Endometrium (tissue), 2 donors: ENCODE measurements at regions not wholly inside any gene's neighbourhood (a gene's known extent, or its start where the extent isn't known, plus 50 kb on each side); places are given as distances from the start of the nearest gene placed in this dataset.
"Not testable (repeated sequence)": the region's sequence is repeated elsewhere in the genome, so short reads cannot be mapped to it uniquely, and the experiment has no call there.

Experiments
- FAIRE-seq: peaks from 2 replicates; lab custom pipeline; 2012; peaks lifted over from hg19 to GRCh38; lab: Jason Lieb, UNC
- donor health status: control.
- donor health status: control.

DNA sequence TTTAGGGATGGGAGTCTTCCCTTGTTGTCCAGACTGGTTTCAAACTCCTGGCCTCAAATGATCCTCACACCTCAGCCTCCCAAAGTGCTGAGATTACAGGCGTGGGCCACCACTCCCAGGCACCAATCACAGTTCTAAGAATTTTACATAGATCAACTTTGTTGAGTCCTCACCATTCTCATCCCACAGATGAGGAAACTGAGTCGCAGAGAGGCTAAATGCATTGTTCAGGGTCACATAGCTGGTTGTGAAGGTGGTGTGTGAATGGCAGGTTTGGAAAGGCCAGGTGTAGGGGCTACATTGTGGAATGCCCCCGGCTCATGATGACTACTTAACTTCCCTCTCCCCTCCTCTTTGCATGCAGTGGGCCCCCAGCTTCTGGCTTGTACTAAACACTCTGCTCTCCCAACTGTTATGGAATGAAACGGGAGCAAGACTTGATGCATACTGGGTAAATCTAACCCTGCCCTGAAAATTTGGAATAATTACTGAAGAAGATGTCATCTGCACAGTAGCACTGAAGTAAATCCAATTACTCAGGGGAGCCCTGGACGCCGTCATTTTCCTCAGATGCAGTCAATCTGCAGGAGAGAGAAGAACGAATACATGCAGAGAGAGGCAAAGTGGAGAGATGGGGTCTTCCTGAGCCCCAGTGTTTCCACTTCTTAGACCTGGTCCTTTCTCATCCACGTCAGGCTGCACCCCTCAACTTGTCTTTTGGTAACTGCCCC is 102.3 kb upstream of the ZNF217 start:
- FAIRE-seq, result no peak

DNA sequence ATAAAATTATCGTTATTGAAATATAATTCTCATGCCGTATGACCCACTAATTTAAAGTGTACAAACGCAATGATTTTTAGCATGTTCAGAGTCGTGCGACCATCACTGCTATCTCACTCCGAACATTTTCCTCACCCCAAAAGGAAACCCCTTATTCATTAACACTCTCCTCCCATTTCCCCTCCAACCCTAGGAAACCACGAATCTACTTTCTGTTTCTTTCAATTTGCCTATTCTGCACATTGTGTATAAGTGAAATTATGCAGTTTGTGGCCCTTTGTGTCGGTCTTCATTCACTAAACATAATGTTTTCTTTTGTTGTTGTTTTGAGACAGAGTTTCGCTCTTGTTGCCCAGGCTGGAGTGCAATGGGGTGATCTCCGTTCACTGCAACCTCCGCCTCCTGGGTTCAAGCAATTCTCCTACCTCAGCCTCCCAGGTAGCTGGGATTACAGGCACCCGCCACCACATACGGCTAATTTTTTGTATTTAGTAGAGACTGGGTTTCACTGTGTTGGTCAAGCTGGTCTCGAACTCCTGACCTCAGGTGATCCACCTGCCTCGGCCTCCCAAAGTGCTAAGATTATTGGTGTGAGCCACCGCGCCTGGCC is 99.7 kb upstream of the ZNF217 start:
- no peak for FAIRE-seq

DNA sequence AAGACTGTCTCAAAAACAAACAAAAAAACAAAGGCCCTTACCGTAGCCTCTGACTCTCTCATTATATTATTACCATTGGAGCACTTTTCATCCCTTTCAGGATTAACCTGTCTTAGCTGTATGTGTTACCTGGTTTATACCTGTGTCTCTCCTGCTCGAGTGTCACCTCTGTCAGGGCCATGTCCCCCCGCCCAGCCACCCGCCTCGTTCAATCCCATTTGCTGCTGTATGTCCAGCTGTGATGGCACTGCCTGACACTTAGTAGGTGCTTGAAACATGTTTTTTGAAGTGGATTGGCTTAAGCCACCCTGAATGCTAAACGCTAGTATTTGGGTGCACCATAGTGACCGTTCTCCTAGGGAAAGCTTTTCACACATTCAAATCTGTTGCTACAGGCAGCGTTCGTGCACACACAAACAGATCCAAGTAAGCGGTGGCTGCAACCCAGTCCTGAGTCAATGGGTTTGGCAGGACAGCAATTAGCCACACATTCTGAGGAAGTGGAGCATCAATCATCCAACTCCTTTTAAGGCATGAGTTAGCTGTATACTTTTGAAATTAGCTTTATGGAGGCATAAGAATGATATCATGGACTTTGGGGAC is 98.9 kb upstream of the ZNF217 start:
- no peak for FAIRE-seq

DNA sequence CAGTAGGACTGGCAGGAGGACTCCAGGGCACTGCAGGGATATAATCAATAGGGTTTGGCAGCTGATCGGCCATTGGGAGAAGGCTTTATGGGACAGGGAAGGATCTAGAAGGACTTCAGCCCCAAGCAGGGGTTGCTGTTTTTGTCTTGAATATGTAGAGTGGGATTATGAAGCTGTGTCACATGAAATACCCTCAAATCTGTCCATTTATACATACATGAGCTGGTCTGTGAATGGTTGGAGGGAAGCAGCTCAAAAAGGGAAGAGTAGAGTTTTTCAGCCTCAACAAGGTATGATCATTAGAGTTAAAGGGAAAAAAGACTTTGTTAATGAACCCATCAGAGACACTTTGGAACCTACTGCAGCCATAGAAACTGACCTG is 98.2 kb upstream of the ZNF217 start:
- FAIRE-seq, result no peak

DNA sequence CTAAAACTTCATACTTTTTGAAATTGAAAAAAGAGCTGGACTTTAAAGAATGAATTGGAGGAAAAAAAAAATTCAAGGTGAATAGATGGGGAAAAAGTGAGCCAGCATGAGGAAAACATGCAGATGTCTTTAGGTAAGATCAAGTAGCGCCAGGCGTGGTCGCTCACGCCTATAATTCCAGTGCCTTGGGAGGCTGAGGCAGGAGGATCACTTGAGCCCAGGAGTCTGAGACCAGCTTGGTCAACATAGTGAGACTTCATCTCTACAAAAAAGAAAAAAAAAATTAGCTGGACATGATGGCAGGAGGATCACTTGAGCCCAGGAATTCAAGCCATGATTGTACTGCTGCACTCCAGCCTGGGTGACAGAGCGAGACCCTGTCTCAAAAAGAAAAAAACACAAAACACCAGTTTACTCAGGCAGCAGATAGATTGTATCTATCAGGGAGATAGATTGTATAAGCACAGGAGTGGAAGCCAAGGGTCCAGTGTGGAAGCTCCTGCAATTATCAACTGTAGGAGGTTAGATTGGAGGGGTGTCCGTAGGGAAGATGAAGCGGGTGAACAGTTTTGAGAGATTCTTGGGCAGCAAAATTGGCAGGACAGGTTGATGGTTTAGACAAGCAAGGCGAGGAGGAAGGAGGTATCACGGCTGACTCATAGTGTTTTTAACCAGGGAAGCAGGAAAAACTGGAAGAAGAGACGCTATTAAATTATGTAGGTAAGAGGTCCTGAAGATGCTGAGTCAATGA is 97.6 kb upstream of the ZNF217 start:
- FAIRE-seq, result no peak

DNA sequence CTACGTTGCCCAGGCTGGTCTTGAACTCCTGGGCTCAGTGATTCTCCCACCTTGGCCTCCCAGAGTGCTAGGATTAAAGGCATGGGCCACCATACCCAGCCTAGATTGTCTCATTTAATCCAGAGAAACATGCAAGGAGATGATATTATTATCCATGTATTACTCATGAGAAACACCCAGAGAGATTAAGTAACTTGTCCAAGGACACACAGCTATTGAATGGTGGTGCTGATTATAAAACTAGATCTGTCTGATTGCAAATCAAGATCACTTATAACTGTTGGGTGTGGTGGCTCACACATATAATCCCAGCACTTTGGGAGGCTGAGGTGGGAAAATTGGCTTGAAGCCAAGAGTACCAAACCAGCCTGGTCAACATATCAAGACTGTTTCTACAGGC is 94.4 kb upstream of the ZNF217 start:
- no peak for FAIRE-seq

DNA sequence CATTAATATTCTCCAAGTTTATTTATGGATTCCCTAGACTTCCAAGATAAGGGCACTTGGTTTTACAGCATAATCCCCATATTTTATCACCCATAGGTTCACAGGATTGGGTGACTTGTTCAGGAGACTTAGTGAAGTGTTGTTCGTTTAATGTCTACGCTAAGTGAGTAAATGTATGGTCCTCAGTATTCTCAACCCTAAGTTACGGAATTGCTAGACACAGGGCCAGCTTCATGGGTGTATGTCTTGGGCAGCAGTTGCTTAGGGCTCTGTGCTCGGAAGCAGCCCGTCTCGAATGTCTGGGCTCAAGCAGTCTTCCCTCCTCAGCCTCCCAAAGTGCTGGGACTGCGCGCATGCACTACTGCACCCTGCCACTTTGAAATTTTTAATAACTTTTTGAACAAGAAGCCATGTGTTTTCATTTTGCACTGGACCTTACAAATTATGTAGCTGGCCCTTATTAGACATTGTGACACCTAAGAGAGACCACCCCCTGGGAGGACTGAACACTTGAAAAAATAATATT is 91.5 kb upstream of the ZNF217 start:
- FAIRE-seq, result no peak

DNA sequence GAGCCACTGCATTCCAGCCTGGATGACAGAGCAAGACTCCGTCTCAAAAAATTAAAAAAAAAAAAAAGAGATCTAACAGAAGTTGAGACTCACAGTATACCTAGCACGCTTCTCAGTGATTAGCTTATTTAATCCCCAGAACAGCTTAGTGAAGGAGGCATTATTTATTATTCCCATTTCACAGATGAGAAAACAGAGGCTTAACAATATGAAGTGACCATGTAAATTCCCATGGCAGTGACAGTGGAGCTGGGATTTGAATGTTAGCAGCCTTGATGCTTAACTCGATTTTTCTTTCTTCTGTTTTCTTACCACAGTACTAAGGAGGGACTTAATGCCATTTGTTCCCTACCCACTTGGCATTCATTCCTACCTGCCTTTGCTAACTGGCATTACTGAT is 89.9 kb upstream of the ZNF217 start:
- FAIRE-seq, result no peak

DNA sequence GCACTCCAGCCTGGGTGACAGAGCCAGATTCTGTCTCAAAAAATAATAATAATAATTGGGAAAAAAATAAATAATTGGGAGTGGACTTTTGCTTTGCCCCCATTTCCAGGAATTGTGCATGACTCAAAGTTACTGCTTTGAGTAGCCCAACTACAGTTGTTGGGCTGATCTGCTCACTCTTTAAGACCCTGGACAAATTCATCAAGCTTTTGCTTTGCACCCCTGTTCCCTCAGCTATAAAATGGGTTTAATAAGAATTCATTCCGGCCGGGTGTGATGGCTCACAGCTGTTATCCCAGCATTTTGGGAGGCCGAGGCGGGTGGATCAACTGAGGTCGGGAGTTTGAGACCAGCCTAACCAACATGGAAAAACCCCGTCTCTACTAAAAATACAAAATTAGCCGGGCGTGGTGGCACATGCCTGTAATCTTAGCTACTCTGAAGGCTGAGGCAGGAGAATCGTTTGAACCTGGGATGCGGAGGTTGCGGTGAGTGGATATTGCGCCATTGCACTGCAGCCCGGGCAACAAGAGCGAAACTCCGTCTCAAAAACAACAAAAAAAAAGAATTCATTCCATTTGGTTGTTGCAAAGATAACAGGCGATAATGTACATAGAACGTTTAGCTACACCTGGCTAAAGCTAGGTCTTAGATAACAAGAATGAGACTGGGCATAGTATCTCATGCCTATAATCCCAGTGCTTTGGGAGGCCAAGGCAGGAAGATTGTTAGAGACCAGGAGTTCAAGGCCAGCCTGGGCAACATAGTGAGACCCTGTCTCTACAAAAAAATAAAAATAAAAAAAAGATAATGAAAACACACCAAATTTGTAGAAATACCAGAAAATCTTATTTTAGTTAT is 87.9 kb upstream of the ZNF217 start:
- FAIRE-seq, result no peak

DNA sequence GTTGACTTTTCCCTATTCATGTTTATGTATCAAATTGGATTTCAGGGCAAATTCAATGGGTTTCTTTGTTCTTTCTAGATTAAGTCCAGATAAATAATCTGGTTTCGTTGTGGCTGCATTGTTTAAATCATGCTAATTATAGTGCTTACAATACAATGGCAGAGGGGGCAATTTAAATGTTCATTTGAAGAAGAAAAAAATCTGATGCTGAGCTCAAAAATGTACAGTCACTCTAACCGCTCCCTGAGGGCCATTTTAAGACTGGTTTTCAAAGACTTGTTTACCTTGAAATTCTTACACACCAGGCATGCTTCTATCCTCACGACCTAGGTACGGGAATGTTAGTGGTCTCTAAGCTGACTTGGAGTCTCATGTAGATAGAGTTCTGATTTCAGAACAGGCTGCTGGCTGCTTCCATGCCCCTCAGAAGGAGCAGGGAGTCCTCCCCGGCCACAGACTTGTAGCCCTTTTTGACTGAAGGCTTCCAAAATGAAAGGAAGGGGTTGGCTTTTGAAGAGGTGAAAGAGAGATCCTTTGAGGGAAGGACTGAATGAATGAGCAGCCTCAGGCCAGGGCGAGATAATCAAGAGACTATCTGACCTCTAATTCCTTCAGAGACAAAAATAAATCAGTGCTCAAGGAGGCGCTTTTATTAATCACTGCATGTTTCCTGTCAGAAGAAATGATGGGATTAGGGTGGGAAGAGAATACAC is 86.1 kb upstream of the ZNF217 start:
- no peak for FAIRE-seq

DNA sequence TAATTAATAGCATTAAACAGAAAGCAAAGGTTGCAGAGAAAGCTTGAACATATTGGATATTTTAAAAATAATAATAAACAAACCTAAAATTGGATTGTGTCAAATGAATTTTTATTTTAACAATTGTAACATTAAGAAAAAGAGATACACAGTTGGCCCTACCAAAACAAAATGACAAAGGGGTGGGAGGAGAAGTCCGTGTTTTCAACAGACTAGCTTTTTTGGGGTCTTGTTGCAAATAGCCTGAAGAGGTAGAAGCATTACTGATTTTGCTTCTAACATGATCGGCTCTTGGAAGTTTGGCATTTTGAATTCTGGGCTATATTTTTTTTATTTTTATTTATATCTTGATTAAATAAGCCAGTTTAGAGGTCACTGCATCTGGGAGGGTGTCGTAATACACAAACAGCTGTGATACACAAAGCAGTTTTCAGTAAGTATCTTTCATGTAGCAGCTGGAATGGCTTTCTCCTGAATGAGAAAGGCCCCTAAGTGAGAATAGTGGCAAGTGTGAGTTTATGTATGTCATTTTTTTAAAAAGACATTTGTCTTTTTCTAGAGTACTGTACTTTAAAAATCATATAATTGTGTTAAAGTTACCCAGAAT is 85.5 kb upstream of the ZNF217 start:
- FAIRE-seq, result no peak

DNA sequence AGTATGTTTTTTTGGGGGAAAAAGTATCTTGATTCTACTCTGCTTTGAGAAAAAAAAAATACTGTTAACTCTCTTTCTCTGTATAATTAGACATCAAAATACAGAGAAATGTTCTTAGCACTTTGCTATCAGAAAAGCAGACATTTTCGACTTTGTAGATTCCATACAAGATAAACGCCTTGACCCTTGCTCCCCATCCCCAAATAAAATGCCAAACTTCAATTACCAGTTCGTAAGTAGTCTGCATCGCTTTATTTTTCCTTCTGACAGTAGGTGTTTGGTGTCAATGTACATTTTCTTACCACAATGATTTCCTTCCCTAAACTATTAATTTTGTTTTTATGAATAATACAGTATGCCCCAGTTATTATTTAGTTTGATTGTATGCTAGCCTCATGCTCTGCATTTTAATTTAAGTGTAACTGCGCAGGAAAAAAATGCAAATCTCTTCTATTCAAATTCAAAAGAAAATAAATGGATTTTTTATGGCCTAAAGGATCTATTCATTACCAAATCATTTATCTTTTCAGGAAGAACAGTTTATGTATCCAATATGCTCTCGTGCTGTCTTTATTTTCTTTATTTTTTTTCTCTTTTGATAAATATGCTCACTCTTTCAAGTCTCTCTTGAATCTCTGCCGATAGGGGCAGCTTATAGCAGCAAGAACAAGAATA is 84.8 kb upstream of the ZNF217 start:
- peak; percentile 12 for FAIRE-seq

DNA sequence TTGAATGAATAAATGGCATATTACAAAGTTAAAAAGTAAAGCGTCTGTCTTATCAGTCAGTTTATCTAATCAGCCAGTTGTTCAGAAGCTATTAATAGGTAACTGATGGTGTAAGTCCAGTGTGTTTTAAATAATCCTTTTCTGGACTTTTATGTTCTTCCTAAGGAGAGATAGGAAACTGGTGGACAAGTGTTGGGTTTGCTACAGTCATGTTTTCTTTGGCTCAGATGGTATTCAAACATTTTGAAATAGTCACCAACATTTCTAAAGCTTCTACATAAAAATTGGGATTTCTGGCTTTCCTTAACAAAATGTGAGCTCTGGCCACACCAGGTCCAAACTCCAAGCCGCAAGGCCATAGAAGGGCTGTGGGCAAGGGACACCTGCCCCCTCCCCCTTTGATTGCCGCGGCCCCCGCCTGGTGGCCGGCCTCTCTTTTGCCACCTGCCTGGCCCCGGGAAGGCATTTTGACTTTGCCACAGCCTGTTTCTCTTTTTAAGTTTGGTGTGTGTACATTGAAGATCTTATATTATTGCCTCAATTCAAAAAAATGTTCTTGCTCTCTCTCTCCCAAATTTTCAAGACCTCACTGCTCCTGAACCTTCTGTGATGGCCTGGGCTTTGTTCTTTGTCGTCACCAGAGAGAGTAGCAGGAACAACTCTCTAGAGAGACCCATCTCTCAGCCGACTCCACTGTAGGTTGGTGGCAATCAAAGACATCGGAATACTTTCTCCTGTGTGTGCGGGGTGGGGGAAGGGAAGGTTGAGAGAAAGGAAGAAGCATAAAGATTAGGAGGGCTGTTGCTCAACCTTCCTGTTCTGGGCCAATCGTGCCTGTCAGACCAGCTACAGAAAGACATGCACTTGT is 84.0 kb upstream of the ZNF217 start:
- no peak for FAIRE-seq

DNA sequence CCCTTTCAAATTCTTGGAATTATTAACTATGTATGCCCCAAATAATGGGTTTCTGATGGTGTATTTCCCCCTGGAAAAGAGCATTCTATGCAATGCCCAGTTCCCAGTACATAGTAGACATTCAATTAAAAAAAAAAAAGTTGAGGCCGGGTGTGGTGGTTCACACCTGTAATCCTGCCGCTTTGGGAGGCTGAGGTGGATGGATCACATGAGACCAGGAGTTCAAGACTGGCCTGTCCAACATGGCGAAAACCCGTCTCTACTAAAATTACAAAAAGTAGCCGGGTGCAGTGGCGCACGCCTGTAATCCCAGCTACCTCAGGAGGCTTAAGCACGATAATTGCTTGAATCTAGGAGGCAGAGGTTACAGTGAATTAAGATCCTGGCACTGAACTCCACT is 83.3 kb upstream of the ZNF217 start:
- FAIRE-seq, result no peak

DNA sequence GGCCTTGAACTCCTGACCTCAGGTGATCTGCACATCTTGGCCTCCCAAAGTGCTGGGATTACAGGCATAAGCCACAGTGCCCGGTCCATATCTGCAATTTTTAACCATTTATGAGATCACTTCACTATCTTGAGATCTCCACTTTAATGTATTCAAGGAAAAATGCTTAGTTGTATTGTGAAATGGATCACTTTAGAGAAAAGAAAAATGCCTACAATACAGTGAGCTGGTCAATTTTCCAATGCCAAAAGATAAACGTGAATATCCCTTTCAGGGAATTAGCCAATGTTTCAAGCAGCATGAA is 82.8 kb upstream of the ZNF217 start:
- no peak for FAIRE-seq

DNA sequence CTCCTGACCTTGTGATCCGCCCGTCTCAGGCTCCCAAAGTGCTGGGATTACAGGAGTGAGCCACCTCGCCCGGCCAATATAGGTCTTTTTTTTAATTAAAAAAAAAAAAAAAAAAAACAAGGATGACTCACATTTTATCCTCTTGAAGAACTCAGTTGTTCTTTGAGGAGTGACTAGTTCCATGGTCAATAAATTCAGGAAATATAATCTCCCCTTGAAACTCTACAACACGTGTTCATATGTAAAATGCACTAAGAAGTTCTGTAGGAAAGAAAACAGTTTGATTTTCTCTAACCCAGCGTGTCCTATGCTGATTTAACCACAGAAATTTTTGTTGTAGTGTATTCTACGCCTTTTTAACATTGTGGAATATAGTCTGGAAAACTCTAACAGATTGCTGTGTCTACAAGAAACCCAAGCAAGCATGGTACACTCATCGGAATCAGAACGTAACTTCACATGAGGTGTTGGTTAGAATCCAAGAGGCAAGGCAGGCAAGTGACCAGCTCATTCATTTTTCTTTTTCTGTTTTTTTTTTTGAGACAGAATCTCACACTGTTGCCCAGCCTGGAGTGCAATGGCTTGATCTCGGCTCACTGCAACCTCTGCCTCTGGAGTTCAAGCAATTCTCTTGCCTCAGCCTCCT is 79.0 kb upstream of the ZNF217 start:
- no peak for FAIRE-seq

DNA sequence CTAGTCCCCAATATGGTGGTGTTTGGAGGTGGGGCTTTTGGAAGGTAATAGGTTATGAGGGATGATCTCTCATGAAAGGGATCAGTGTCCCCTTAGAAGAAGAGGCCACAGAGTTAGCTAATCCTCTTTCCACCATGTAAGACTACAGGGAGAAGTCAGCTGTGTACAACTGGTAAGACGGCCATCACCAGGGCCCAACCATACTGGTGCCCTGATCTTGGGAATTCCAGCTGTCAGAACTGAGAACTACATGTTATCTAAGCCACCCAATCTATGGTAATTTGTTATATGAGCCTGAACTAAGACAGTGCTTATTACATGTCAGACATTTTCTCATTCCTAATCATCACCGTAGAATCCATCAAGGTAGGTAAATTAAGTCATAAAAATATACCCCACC is 77.7 kb upstream of the ZNF217 start:
- FAIRE-seq, result no peak

DNA sequence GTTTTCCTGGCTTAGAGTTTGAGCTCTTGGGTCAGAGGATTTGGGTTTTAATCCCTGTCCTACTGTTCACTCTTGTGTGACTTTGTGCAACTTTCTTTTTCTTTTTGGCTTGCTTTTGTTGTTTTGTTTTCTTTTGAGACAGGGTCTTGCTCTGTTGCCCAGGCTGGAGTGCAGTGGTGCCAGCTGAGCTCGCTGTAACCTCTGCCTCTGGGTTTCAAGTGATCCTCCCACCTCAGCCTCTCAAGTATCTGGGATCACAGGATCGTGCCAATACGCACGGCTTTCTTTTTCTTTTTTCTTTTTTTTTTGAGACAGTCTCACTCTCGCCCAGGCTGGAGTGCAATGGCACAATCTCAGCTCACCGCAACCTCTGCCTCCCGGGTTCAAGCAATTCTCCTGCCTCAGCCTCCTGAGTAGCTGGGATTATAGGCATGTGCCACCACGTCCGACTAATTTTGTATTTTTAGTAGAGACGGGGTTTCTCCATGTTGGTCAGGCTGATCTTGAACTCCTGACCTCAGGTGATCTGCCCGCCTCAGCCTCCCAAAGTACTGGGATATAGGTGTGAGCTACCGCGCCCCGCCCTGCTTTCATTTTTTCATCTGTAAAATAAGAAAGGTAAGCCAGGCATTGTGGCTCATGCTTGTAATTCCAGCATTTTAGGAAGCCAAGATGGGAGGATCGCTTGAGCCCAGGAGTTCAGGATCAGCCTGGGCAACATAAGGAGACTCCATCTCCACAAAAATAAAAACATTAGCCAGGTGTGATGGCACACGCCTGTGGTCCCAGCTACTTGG is 76.1 kb upstream of the ZNF217 start:
- not testable (repeated sequence) for FAIRE-seq
